CD14-positive monocyte (primary cell): ENCODE measurements at regions not wholly inside any gene's neighbourhood (a gene's known extent, or its start where the extent isn't known, plus 50 kb on each side); places are given as distances from the start of the nearest gene placed in this dataset.

Experiments
- DNase-seq, 3 donors: peaks; one replicate each; pipeline ENCODE4 v3.0.0-alpha.2; 2011 to 2022
- H2AFZ ChIP-seq: 2 replicates; pipeline ENCODE4 v1.6.0; 2012; ENCODE audit warnings: mild to moderate bottlenecking, low read depth, low read length, inconsistent platforms; ENCODE audit not compliant: insufficient read depth, poor library complexity, severe bottlenecking
- H3K27ac ChIP-seq, 2 donors: 1 replicate in 1 of 2; 2 replicates in 1 of 2; pipeline ENCODE4 v1.5.1; 2012 to 2013; ENCODE audit warnings: low read length in 2 of 2, control low read depth in 1 of 2, inconsistent platforms in 1 of 2, low read depth in 1 of 2, mild to moderate bottlenecking in 1 of 2
- H3K27me3 ChIP-seq, 2 donors: one replicate each; pipeline versions ENCODE4 v1.6.0 to v1.6.1; 2011 to 2013; ENCODE audit warnings: low read length in 2 of 2; ENCODE audit not compliant: control insufficient read depth in 2 of 2, insufficient read depth in 2 of 2
- H3K36me3 ChIP-seq, 2 donors: replicated peaks in 1 of 2; 1 replicate in 1 of 2; 2 replicates in 1 of 2; pipeline versions ENCODE4 v1.5.1 to v1.6.1; 2012 to 2013; ENCODE audit warnings: low read length in 2 of 2, control low read depth in 1 of 2, inconsistent platforms in 1 of 2, mild to moderate bottlenecking in 1 of 2; ENCODE audit not compliant: insufficient read depth in 2 of 2, control insufficient read depth in 1 of 2
- H3K4me1 ChIP-seq, 2 donors: 1 replicate in 1 of 2; 2 replicates in 1 of 2; pipeline versions ENCODE4 v1.5.1 to v1.6.1; 2012 to 2013; ENCODE audit warnings: low read length in 2 of 2, control low read depth in 1 of 2, inconsistent platforms in 1 of 2, mild to moderate bottlenecking in 1 of 2, moderate library complexity in 1 of 2; ENCODE audit not compliant: insufficient read depth in 2 of 2, control insufficient read depth in 1 of 2
- H3K4me2 ChIP-seq: replicated peaks from 2 replicates; pipeline ENCODE3; 2012; ENCODE audit warnings: low read length, moderate library complexity, mild to moderate bottlenecking; ENCODE audit not compliant: poor library complexity, severe bottlenecking; ENCODE audit errors: extremely low read depth
- H3K4me3 ChIP-seq, 3 experiments: fragments of 200-600 bp in 1 of 3; sonication (generic) in 1 of 3; replicated peaks in 1 of 3; 1 replicate in 2 of 3; 2 replicates in 1 of 3; pipeline ENCODE4 v1.5.1; 2011 to 2013; ENCODE audit warnings: low read length in 3 of 3, mild to moderate bottlenecking in 3 of 3, control low read depth in 2 of 3, low read depth in 2 of 3, inconsistent platforms in 1 of 3, moderate library complexity in 1 of 3
- H3K79me2 ChIP-seq: 2 replicates; pipeline ENCODE4 v1.6.0; 2012; ENCODE audit warnings: mild to moderate bottlenecking, control low read depth, inconsistent platforms, low read length, moderate library complexity; ENCODE audit not compliant: insufficient read depth
- H3K9ac ChIP-seq: 2 replicates; pipeline ENCODE4 v1.6.0; 2017; ENCODE audit warnings: low read length, mild to moderate bottlenecking; ENCODE audit not compliant: insufficient read depth, poor library complexity, severe bottlenecking
- H3K9me3 ChIP-seq, 2 donors: replicated peaks in 1 of 2; 1 replicate in 1 of 2; 2 replicates in 1 of 2; pipeline versions ENCODE4 v1.5.1 to v1.6.1; 2012 to 2013; ENCODE audit warnings: low read length in 2 of 2, control low read depth in 1 of 2; ENCODE audit not compliant: control insufficient read depth in 1 of 2, insufficient read depth in 1 of 2
- H4K20me1 ChIP-seq: 2 replicates; pipeline ENCODE4 v1.6.0; 2012; ENCODE audit warnings: mild to moderate bottlenecking, low read length, control low read depth, moderate library complexity; ENCODE audit not compliant: insufficient read depth
- H3K27ac Mint-ChIP-seq, 7 donors: one replicate each; pipeline ENCODE4 v1.8.0; 2020; ENCODE audit warnings: mild to moderate bottlenecking in 7 of 7, mixed read lengths in 7 of 7, moderate library complexity in 6 of 7, inconsistent platforms in 2 of 7
- H3K27me3 Mint-ChIP-seq, 3 donors: one replicate each; pipeline ENCODE4 v1.8.0; 2021 to 2022; ENCODE audit warnings: low read depth in 3 of 3, mild to moderate bottlenecking in 3 of 3, mixed read lengths in 3 of 3, moderate library complexity in 3 of 3, inconsistent platforms in 1 of 3
- H3K36me3 Mint-ChIP-seq, 2 donors: one replicate each; pipeline ENCODE4 v1.8.0; 2020; ENCODE audit warnings: mixed read lengths in 2 of 2, inconsistent platforms in 1 of 2, mild to moderate bottlenecking in 1 of 2
- H3K4me1 Mint-ChIP-seq: one replicate; pipeline ENCODE4 v1.8.0; 2020; ENCODE audit warnings: mild to moderate bottlenecking, mixed read lengths
- H3K4me3 Mint-ChIP-seq, 2 donors: one replicate each; pipeline ENCODE4 v1.8.0; 2020; ENCODE audit warnings: mild to moderate bottlenecking in 2 of 2, mixed read lengths in 2 of 2, moderate library complexity in 1 of 2
- H3K9me3 Mint-ChIP-seq, 7 donors: one replicate each; pipeline ENCODE4 v1.8.0; 2020 to 2022; ENCODE audit warnings: mixed read lengths in 7 of 7, mild to moderate bottlenecking in 6 of 7, moderate library complexity in 6 of 7, inconsistent platforms in 2 of 7
- WGBS: methylation state at CpG from one replicate; pipeline ENCODE4 v1.1.5; 2013; ENCODE audit warnings: missing lambda C conversion rate; ENCODE audit not compliant: insufficient coverage; 5-methylcytosine and 5-hydroxymethylcytosine counted together
- intact Hi-C, 2 donors: fragments of 100-400 bp; cut with micrococcal nuclease; formaldehyde crosslinking; loops; one replicate each; pipeline versions ENCODE4 v1.15.0 to v1.15.1; 2023
- TF ChIP-seq, protein P1 (sequence below): fragments of 200-600 bp; IDR thresholded peaks from one replicate; pipeline ENCODE4 v1.8.0; 2022; ENCODE audit warnings: antibody characterized with exemption, mild to moderate bottlenecking

DNA sequence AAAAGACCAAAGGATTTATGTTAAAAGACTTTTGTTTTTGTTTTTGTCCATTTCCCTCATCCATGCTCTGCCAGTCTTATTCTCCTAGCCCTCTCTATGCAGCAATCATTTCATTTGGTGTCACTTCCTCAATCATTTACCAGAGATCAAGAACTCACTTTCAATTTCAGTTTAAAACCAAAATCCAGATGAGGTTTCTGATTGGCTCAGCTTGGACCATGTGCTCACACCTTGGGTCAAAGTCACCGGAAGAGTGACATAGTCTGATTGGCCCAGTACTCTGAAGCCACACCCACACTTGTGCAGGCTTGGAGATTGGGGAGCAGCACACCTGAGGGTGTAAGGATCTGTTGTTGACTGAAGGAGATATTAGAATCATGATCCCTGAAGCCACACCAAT lies 79.6 kb downstream of the TLR4 start:
- H3K9me3 ChIP-seq: no peaks in the 10 kb centered on the region
- H3K9ac ChIP-seq: no peak overlapping the region
- H3K27ac ChIP-seq: peak overlapping the region; percentile 73 to 83
- H3K36me3 Mint-ChIP-seq: no peaks in the 10 kb centered on the region
- TF ChIP-seq, protein P1, sequence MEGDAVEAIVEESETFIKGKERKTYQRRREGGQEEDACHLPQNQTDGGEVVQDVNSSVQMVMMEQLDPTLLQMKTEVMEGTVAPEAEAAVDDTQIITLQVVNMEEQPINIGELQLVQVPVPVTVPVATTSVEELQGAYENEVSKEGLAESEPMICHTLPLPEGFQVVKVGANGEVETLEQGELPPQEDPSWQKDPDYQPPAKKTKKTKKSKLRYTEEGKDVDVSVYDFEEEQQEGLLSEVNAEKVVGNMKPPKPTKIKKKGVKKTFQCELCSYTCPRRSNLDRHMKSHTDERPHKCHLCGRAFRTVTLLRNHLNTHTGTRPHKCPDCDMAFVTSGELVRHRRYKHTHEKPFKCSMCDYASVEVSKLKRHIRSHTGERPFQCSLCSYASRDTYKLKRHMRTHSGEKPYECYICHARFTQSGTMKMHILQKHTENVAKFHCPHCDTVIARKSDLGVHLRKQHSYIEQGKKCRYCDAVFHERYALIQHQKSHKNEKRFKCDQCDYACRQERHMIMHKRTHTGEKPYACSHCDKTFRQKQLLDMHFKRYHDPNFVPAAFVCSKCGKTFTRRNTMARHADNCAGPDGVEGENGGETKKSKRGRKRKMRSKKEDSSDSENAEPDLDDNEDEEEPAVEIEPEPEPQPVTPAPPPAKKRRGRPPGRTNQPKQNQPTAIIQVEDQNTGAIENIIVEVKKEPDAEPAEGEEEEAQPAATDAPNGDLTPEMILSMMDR: no peak
- no peak overlapping the region for H2AFZ ChIP-seq
- peaks cover 25% of the 10 kb centered on the region for H3K4me1 Mint-ChIP-seq
- peaks cover 0 to 6% (median 1%) of the 10 kb centered on the region in 3 donors for H3K27me3 Mint-ChIP-seq
- H3K9me3 Mint-ChIP-seq: no peaks in the 10 kb centered on the region
- H3K36me3 ChIP-seq: no peaks in the 10 kb centered on the region
- H3K27me3 ChIP-seq: no peaks in the 10 kb centered on the region
- peak overlapping the region; percentile 80 for H3K4me2 ChIP-seq
- no peaks in the 10 kb centered on the region for H4K20me1 ChIP-seq
- H3K4me3 Mint-ChIP-seq: no peak overlapping the region
- intact Hi-C loops: loop anchor here in 1 of 2 donors (10.0 kb wide), 1 partner anchor 79 kb away; the partner anchor contains the start of gene TLR4
- peaks cover 37 to 42% of the 10 kb centered on the region in 2 donors for H3K4me1 ChIP-seq
- no peaks in the 10 kb centered on the region for H3K79me2 ChIP-seq
- DNase-seq: peak; percentile 64 to 89 (median 84)
- no peak overlapping the region for H3K27ac Mint-ChIP-seq
- WGBS: no CpG with 5 or more reads among the region's 1 CpG
- H3K4me3 ChIP-seq: peak overlapping the region; percentile 46 to 97 (median 73)

DNA sequence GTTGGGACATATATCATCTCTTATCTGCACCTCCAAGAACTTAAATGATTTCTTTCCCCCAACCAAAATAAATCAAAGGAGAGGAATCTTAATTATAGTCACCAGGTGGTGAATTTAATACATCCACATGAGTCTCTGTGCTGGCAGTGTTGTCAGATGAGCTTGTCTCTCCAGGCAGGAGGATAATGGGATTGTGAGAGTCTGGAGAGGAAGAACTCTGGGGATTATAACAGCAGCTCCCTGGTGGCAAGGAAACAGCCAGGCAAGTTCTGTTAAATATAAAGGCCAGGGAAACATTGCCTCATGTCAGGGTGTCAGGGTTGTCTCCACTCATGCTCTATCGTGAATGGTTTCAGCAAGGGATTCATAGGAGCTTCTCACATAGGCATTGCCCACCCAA lies 80.8 kb downstream of the TLR4 start:
- no peaks in the 10 kb centered on the region for H3K9me3 ChIP-seq
- peaks cover 30 to 34% of the 10 kb centered on the region in 2 donors for H3K4me1 ChIP-seq
- no peak overlapping the region for H3K4me2 ChIP-seq
- TF ChIP-seq, protein P1: no peak
- Mint-ChIP-seq H3K27me3 (peaks cover 0 to 3% (median 0%) of the 10 kb centered on the region in 3 donors), H3K4me3 (no peak overlapping the region), H3K9me3 (no peaks in the 10 kb centered on the region), H3K4me1 (peaks cover 15% of the 10 kb centered on the region), H3K36me3 (no peaks in the 10 kb centered on the region), H3K27ac (no peak overlapping the region)
- H4K20me1 ChIP-seq: no peaks in the 10 kb centered on the region
- H2AFZ ChIP-seq: no peak overlapping the region
- H3K4me3 ChIP-seq: no peak overlapping the region
- H3K27me3 ChIP-seq: no peaks in the 10 kb centered on the region
- H3K36me3 ChIP-seq: no peaks in the 10 kb centered on the region
- intact Hi-C loops: loop anchor here in 1 of 2 donors (10.0 kb wide), 1 partner anchor 80 kb away; the partner anchor contains the start of gene TLR4
- no peak overlapping the region for H3K9ac ChIP-seq
- no peak for DNase-seq
- H3K27ac ChIP-seq: no peak overlapping the region
- no peaks in the 10 kb centered on the region for H3K79me2 ChIP-seq
- 80% methylated on average over 1 of the region's 1 CpG for WGBS
